HCT116 (cell line): ENCODE measurements at regions not wholly inside any gene's neighbourhood (a gene's known extent, or its start where the extent isn't known, plus 50 kb on each side); places are given as distances from the start of the nearest gene placed in this dataset.

Experiments used
- ATAC-seq: fragments of 200-7000 bp; cut with Tn5 transposase; 2 replicates; pipeline ENCODE4 v1.9.1; 2020; ENCODE audit warnings: mild to moderate bottlenecking, moderate library complexity
- BruUV-seq: library from RNA; stranded (reverse); fragments of 400-500 nt; replicated peaks from 2 replicates; lab custom pipeline; 2021; lab: Mats Ljungman, UMichigan
- CTCF ChIA-PET: fragments of 300-600 bp; sonication (Branson Sonifier 250); formaldehyde crosslinking; loops from one replicate; lab custom pipeline; 2021; ENCODE audit warnings: antibody characterized with exemption; lab: Charles Lee
- POLR2A ChIA-PET: fragments of 300-600, 350-600 bp; sonication (Branson Sonifier 250); formaldehyde crosslinking; loops from one replicate; lab custom pipeline; 2021; ENCODE audit warnings: antibody characterized with exemption; lab: Charles Lee
- RAD21 ChIA-PET, 2 experiments: fragments of 300-600 bp; sonication (Branson Sonifier 250); formaldehyde crosslinking; loops; one replicate each; lab custom pipeline; 2023; ENCODE audit warnings: low total read pairs in 2 of 2; ENCODE audit not compliant: uncharacterized antibody in 2 of 2, unreplicated experiment in 2 of 2, low non-redundant PET in 1 of 2; lab: Charles Lee
- DNase-seq: peaks from one replicate; pipeline ENCODE4 v3.0.0-alpha.2; 2010; ENCODE audit warnings: low read depth, low spot score
- H2AFZ ChIP-seq: fragments of 200-600 bp; shearing (Covaris generic), sonication (generic); 2 replicates; pipeline ENCODE4 v1.6.1; 2017; ENCODE audit warnings: low read depth, mixed run types, mixed read lengths, antibody characterized with exemption, low read length; ENCODE audit not compliant: poor library complexity, severe bottlenecking
- H3K27ac ChIP-seq: 2 replicates; pipeline ENCODE4 v1.5.1; 2012; ENCODE audit warnings: low read depth, low read length
- H3K27me3 ChIP-seq: fragments of 200-600 bp; sonication (generic); 2 replicates; pipeline ENCODE4 v1.6.1; 2016; ENCODE audit warnings: mixed run types, low read length, mixed read lengths; ENCODE audit not compliant: insufficient read depth
- H3K36me3 ChIP-seq, 2 experiments: fragments of 200-500 bp in 1 of 2; fragments of 200-600 bp in 1 of 2; sonication (Bioruptor generic) in 1 of 2; sonication (generic) in 1 of 2; 2 replicates each; pipeline versions ENCODE4 v1.5.1 to v1.6.1; 2014 to 2016; ENCODE audit warnings: low read length in 2 of 2, inconsistent platforms in 1 of 2, mixed read lengths in 1 of 2, mixed run types in 1 of 2; ENCODE audit not compliant: insufficient read depth in 2 of 2, control insufficient read depth in 1 of 2
- H3K4me1 ChIP-seq, 2 experiments: fragments of 200-600 bp in 1 of 2; sonication (generic) in 1 of 2; 2 replicates each; pipeline versions ENCODE4 v1.5.1 to v1.6.1; 2012 to 2017; ENCODE audit warnings: low read length in 2 of 2, inconsistent platforms in 1 of 2, mild to moderate bottlenecking in 1 of 2, mixed read lengths in 1 of 2, mixed run types in 1 of 2, moderate library complexity in 1 of 2; ENCODE audit not compliant: insufficient read depth in 2 of 2, control insufficient read depth in 1 of 2
- H3K4me2 ChIP-seq: fragments of 200-600 bp; sonication (generic); 2 replicates; pipeline ENCODE4 v1.6.1; 2017; ENCODE audit warnings: mixed run types, low read length, mixed read lengths
- H3K4me3 ChIP-seq, 2 experiments: fragments of 200-600 bp in 1 of 2; sonication (generic) in 1 of 2; replicated peaks in 1 of 2; 2 replicates each; pipeline ENCODE4 v1.5.1; 2011 to 2016; ENCODE audit warnings: low read length in 2 of 2, control low read depth in 1 of 2, low read depth in 1 of 2, mild to moderate bottlenecking in 1 of 2, mixed read lengths in 1 of 2, mixed run types in 1 of 2
- H3K79me2 ChIP-seq: fragments of 200-600 bp; sonication (generic); 2 replicates; pipeline ENCODE4 v1.6.1; 2017; ENCODE audit warnings: mild to moderate bottlenecking, mixed run types, low read length, moderate library complexity, mixed read lengths; ENCODE audit not compliant: insufficient read depth
- H3K9ac ChIP-seq: fragments of 200-600 bp; sonication (generic); 2 replicates; pipeline ENCODE4 v1.6.1; 2016; ENCODE audit warnings: low read length, mixed read lengths
- H3K9me2 ChIP-seq: fragments of 200-600 bp; sonication (generic), shearing (Covaris generic); 2 replicates; pipeline ENCODE4 v1.6.1; 2017; ENCODE audit warnings: mixed run types, mild to moderate bottlenecking, moderate library complexity; ENCODE audit not compliant: insufficient read depth
- H3K9me3 ChIP-seq, 2 experiments: fragments of 200-500 bp in 1 of 2; fragments of 200-600 bp in 1 of 2; sonication (Bioruptor generic) in 1 of 2; sonication (generic) in 1 of 2; 2 replicates each; pipeline ENCODE4 v1.6.1; 2014 to 2017; ENCODE audit warnings: low read length in 2 of 2, mixed read lengths in 2 of 2, inconsistent platforms in 1 of 2, low read depth in 1 of 2, mild to moderate bottlenecking in 1 of 2, mixed run types in 1 of 2, moderate library complexity in 1 of 2; ENCODE audit not compliant: control insufficient read depth in 1 of 2, insufficient read depth in 1 of 2
- H4K20me1 ChIP-seq: fragments of 200-600 bp; sonication (generic), shearing (Covaris generic); 2 replicates; pipeline ENCODE4 v1.6.1; 2017; ENCODE audit warnings: mixed run types, mild to moderate bottlenecking, moderate library complexity; ENCODE audit not compliant: insufficient read depth
- CBX3 ChIP-seq: IDR thresholded peaks from 2 replicates; pipeline ENCODE4 v1.6.1; 2012; ENCODE audit warnings: low read depth
- CEBPB ChIP-seq: IDR thresholded peaks from 2 replicates; pipeline ENCODE4 v1.6.1; 2012; ENCODE audit warnings: low read depth
- EGR1 ChIP-seq: IDR thresholded peaks from 2 replicates; pipeline ENCODE4 v1.6.1; 2012; ENCODE audit warnings: low read depth
- EZH2 ChIP-seq: fragments of 200-600 bp; sonication (generic); IDR thresholded peaks from 2 replicates; pipeline ENCODE4 v1.6.1; 2017; ENCODE audit warnings: antibody characterized with exemption, mixed run types
- EZH2phosphoT487 ChIP-seq: fragments of 200-600 bp; IDR thresholded peaks from 2 replicates; pipeline ENCODE4 v1.6.1; 2018; ENCODE audit warnings: antibody characterized with exemption, borderline replicate concordance
- FOSL1 ChIP-seq: IDR thresholded peaks from 2 replicates; pipeline ENCODE4 v1.6.1; 2012; ENCODE audit warnings: low read depth
- JUND ChIP-seq: IDR thresholded peaks from 2 replicates; pipeline ENCODE4 v1.6.1; 2012
- POLR2AphosphoS5 ChIP-seq: IDR thresholded peaks from 2 replicates; pipeline ENCODE4 v1.6.1; 2011; ENCODE audit warnings: mild to moderate bottlenecking, low read depth, low read length, moderate library complexity
- RAD21 ChIP-seq: IDR thresholded peaks from 2 replicates; pipeline ENCODE4 v1.6.1; 2012; ENCODE audit warnings: low read depth, mild to moderate bottlenecking
- SP1 ChIP-seq: IDR thresholded peaks from 2 replicates; pipeline ENCODE4 v1.6.1; 2012; ENCODE audit warnings: low read depth
- SRF ChIP-seq: IDR thresholded peaks from 2 replicates; pipeline ENCODE4 v1.6.1; 2012; ENCODE audit warnings: low read depth
- TCF7L2 ChIP-seq: IDR thresholded peaks from 2 replicates; pipeline ENCODE4 v1.7.0; 2011; ENCODE audit warnings: borderline replicate concordance, inconsistent platforms; ENCODE audit not compliant: insufficient read depth, insufficient read length; ENCODE audit errors: extremely low read depth
- YY1 ChIP-seq: IDR thresholded peaks from 2 replicates; pipeline ENCODE4 v1.6.1; 2011; ENCODE audit warnings: low read length, low read depth, moderate library complexity, mild to moderate bottlenecking; ENCODE audit not compliant: insufficient replicate concordance; ENCODE audit errors: extremely low read depth
- ZFX ChIP-seq: fragments of 450-650 bp; IDR thresholded peaks from 2 replicates; pipeline ENCODE4 v1.6.1; 2017
- ZNF274 ChIP-seq: fragments of 200-500 bp; sonication (Bioruptor generic); IDR thresholded peaks from 2 replicates; pipeline ENCODE4 v1.6.1; 2014; ENCODE audit warnings: mild to moderate bottlenecking, low read depth, low read length, inconsistent platforms
- intact Hi-C: fragments of 100-400 bp; cut with micrococcal nuclease; formaldehyde crosslinking; loops from 2 replicates; pipeline ENCODE4 v1.10.0; 2022
- TF ChIP-seq, protein P1 (sequence below): IDR thresholded peaks from 2 replicates; pipeline ENCODE4 v1.6.1; 2012
- TF ChIP-seq, protein P2 (sequence below): IDR thresholded peaks from 2 replicates; pipeline ENCODE4 v1.6.1; 2011; ENCODE audit warnings: mild to moderate bottlenecking, low read length, moderate library complexity; ENCODE audit not compliant: insufficient replicate concordance; ENCODE audit errors: extremely low read depth
- TF ChIP-seq, protein P3 (sequence below): IDR thresholded peaks from 2 replicates; pipeline ENCODE4 v1.6.1; 2012
- TF ChIP-seq, protein P4 (sequence below): IDR thresholded peaks from 2 replicates; pipeline ENCODE4 v1.6.1; 2012; ENCODE audit warnings: low read depth

DNA sequence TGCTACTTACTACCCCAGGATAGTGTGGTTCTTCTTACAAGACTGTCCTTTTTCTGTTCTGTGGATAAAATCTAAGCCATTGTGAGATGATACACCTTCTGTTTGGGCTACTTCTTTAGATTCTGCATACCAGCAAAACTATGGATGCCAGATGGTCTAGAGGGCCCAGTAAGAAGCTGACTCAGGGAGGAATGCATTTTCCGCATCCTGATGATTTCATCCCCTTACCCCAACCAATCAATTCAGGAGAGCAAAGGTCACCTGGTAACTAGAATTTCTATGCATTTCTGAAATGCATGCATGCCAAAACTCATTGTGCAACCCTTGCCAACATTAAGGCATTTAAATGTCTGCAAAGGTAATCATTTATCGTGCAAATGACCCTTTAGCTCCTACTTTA, 285.7 kb upstream of the ZP4 start:
- no peak overlapping the region for H3K4me3 ChIP-seq
- CTCF ChIA-PET = interaction anchor here (0.6 kb wide), 1 partner anchor 1795 kb away, joined by 4 read pairs; no protein-coding TSS in a partner anchor
- BruUV-seq = no TSS peak

More for the DNA sequence above, 285.7 kb upstream of the ZP4 start:
- no peaks in the 10 kb centered on the region for H3K79me2 ChIP-seq
- DNase-seq (no peak), ATAC-seq (no peak)
- ChIA-PET POLR2A (no interaction called here), RAD21 (no interaction called here)
- no peaks in the 10 kb centered on the region for H4K20me1 ChIP-seq
- no peaks in the 10 kb centered on the region for H3K4me1 ChIP-seq
- no peaks in the 10 kb centered on the region for H3K27me3 ChIP-seq
- intact Hi-C loops = no loop called here
- H3K9me3 ChIP-seq = peaks cover 15 to 23% of the 10 kb centered on the region in 2 experiments; a peak in 2 of 4 replicates
- no peak overlapping the region for H3K27ac ChIP-seq
- H3K9ac ChIP-seq = no peak overlapping the region
- H3K4me2 ChIP-seq = no peak overlapping the region
- TF ChIP-seq FOSL1 (no peak), EZH2 (no peak), JUND (no peak), SRF (no peak), CEBPB (no peak), YY1 (no peak), POLR2AphosphoS5 (no peak), ZFX (no peak), TCF7L2 (no peak), CBX3 (no peak), ZNF274 (no peak), RAD21 (no peak), EGR1 (no peak), SP1 (no peak), EZH2phosphoT487 (no peak)
- TF ChIP-seq, protein P1, sequence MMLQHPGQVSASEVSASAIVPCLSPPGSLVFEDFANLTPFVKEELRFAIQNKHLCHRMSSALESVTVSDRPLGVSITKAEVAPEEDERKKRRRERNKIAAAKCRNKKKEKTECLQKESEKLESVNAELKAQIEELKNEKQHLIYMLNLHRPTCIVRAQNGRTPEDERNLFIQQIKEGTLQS = no peak
- TF ChIP-seq, protein P2, sequence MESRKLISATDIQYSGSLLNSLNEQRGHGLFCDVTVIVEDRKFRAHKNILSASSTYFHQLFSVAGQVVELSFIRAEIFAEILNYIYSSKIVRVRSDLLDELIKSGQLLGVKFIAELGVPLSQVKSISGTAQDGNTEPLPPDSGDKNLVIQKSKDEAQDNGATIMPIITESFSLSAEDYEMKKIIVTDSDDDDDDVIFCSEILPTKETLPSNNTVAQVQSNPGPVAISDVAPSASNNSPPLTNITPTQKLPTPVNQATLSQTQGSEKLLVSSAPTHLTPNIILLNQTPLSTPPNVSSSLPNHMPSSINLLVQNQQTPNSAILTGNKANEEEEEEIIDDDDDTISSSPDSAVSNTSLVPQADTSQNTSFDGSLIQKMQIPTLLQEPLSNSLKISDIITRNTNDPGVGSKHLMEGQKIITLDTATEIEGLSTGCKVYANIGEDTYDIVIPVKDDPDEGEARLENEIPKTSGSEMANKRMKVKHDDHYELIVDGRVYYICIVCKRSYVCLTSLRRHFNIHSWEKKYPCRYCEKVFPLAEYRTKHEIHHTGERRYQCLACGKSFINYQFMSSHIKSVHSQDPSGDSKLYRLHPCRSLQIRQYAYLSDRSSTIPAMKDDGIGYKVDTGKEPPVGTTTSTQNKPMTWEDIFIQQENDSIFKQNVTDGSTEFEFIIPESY = no peak
- TF ChIP-seq, protein P3, sequence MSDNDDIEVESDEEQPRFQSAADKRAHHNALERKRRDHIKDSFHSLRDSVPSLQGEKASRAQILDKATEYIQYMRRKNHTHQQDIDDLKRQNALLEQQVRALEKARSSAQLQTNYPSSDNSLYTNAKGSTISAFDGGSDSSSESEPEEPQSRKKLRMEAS = no peak
- TF ChIP-seq, protein P4, sequence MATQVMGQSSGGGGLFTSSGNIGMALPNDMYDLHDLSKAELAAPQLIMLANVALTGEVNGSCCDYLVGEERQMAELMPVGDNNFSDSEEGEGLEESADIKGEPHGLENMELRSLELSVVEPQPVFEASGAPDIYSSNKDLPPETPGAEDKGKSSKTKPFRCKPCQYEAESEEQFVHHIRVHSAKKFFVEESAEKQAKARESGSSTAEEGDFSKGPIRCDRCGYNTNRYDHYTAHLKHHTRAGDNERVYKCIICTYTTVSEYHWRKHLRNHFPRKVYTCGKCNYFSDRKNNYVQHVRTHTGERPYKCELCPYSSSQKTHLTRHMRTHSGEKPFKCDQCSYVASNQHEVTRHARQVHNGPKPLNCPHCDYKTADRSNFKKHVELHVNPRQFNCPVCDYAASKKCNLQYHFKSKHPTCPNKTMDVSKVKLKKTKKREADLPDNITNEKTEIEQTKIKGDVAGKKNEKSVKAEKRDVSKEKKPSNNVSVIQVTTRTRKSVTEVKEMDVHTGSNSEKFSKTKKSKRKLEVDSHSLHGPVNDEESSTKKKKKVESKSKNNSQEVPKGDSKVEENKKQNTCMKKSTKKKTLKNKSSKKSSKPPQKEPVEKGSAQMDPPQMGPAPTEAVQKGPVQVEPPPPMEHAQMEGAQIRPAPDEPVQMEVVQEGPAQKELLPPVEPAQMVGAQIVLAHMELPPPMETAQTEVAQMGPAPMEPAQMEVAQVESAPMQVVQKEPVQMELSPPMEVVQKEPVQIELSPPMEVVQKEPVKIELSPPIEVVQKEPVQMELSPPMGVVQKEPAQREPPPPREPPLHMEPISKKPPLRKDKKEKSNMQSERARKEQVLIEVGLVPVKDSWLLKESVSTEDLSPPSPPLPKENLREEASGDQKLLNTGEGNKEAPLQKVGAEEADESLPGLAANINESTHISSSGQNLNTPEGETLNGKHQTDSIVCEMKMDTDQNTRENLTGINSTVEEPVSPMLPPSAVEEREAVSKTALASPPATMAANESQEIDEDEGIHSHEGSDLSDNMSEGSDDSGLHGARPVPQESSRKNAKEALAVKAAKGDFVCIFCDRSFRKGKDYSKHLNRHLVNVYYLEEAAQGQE = no peak
- no peaks in the 10 kb centered on the region for H3K36me3 ChIP-seq
- H3K9me2 ChIP-seq = no peaks in the 10 kb centered on the region
- no peak overlapping the region for H2AFZ ChIP-seq
